CD4-positive, CD25-positive, alpha-beta regulatory T cell (primary cell): ENCODE measurements at regions not wholly inside any gene's neighbourhood (a gene's known extent, or its start where the extent isn't known, plus 50 kb on each side); places are given as distances from the start of the nearest gene placed in this dataset.
"Not testable (repeated sequence)": the region's sequence is repeated elsewhere in the genome, so short reads cannot be mapped to it uniquely, and the experiment has no call there.

Experiments used
- ATAC-seq, 2 donors: fragments of 150-1000 bp; cut with Tn5 transposase; one replicate each; pipeline ENCODE4 v1.10.0; 2021; ENCODE audit warnings: low read depth in 2 of 2, moderate number of reproducible peaks in 2 of 2, moderate library complexity in 1 of 2
- DNase-seq, 3 donors: peaks; one replicate each; pipeline versions ENCODE4 v3.0.0 to v3.0.0-alpha.2; 2012 to 2022; ENCODE audit warnings: mixed read lengths in 1 of 3
- H3K27ac ChIP-seq: one replicate; pipeline ENCODE4 v1.7.0; 2013; ENCODE audit warnings: mild to moderate bottlenecking, low read length; ENCODE audit not compliant: insufficient read depth, poor library complexity, severe bottlenecking
- H3K27me3 ChIP-seq: one replicate; pipeline ENCODE4 v1.7.0; 2013; ENCODE audit warnings: low read length; ENCODE audit not compliant: control insufficient read depth, insufficient read depth
- H3K36me3 ChIP-seq: one replicate; pipeline ENCODE4 v1.7.0; 2013; ENCODE audit warnings: mild to moderate bottlenecking, low read length, moderate library complexity; ENCODE audit not compliant: control insufficient read depth, insufficient read depth
- H3K4me1 ChIP-seq: 2 replicates; pipeline ENCODE4 v1.7.0; 2013; ENCODE audit warnings: mild to moderate bottlenecking, low read length; ENCODE audit not compliant: insufficient read depth, control insufficient read depth, poor library complexity, severe bottlenecking
- H3K4me3 ChIP-seq: one replicate; pipeline ENCODE4 v1.7.0; 2013; ENCODE audit warnings: low read depth, mild to moderate bottlenecking, low read length, moderate library complexity
- H3K9me3 ChIP-seq, 2 experiments: 1 replicate in 1 of 2; 2 replicates in 1 of 2; pipeline ENCODE4 v1.7.0; 2013; ENCODE audit warnings: low read length in 2 of 2, mild to moderate bottlenecking in 1 of 2, moderate library complexity in 1 of 2; ENCODE audit not compliant: control insufficient read depth in 2 of 2
- H3K27ac Mint-ChIP-seq, 3 donors: one replicate each; pipeline ENCODE4 v1.8.0; 2020 to 2022; ENCODE audit warnings: mild to moderate bottlenecking in 3 of 3, mixed read lengths in 3 of 3, moderate library complexity in 2 of 3
- H3K27me3 Mint-ChIP-seq: one replicate; pipeline ENCODE4 v1.8.0; 2022; ENCODE audit warnings: mild to moderate bottlenecking, mixed read lengths
- H3K36me3 Mint-ChIP-seq: one replicate; pipeline ENCODE4 v1.8.0; 2020; ENCODE audit warnings: mixed read lengths
- H3K4me1 Mint-ChIP-seq, 4 donors: one replicate each; pipeline ENCODE4 v1.8.0; 2020 to 2022; ENCODE audit warnings: mixed read lengths in 4 of 4, mild to moderate bottlenecking in 1 of 4
- H3K4me3 Mint-ChIP-seq, 4 donors: one replicate each; pipeline ENCODE4 v1.8.0; 2020 to 2022; ENCODE audit warnings: mild to moderate bottlenecking in 4 of 4, mixed read lengths in 4 of 4, moderate library complexity in 3 of 4
- H3K9me3 Mint-ChIP-seq, 7 donors: one replicate each; pipeline ENCODE4 v1.8.0; 2020 to 2022; ENCODE audit warnings: mixed read lengths in 7 of 7, mild to moderate bottlenecking in 3 of 7, moderate library complexity in 2 of 7

DNA sequence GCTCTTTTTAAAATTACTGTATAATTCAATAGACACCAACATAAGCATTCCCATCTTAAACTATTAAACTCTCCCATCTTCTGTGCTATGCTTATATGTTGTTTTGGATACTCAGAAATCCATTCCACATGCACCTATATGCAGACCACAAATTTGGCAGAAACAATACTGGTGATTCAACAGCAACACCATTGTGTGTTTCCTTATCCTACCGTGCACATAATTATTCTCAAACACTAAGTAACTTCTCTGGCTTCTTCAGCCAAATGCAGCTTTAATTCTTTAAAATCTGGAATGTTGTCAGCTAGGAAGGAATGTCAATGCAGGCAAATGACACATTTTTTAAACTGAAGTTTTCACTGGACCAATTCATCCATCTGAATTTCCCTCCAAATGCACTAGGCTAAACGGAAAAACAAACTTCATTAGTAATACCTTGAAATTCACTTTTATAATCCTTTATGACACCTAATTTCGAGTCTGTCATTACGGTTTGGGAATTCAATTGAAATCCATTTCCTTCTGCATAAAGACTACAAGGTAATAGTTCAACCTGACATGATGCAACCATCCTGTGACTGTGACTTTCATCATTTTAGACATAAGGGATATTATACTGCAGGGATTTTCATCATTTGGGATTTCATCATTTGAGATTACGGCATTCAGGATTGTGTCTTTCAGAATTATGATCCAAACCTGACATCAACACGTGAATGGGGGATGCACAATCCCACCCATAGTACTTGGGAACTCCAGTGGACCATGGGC lies 308.5 kb downstream of the LTN1 start:
- Histone ChIP-seq H3K4me1 (no peaks in the 10 kb centered on the region), H3K4me3 (no peak overlapping the region), H3K27me3 (no peaks in the 10 kb centered on the region), H3K27ac (no peak overlapping the region), H3K9me3 (no peaks in the 10 kb centered on the region), H3K36me3 (no peaks in the 10 kb centered on the region)
- no peak overlapping the region for H3K27ac Mint-ChIP-seq
- no peak overlapping the region for H3K4me3 Mint-ChIP-seq
- peaks cover 0 to 5% (median 0%) of the 10 kb centered on the region in 4 donors for H3K4me1 Mint-ChIP-seq
- no peaks in the 10 kb centered on the region for H3K27me3 Mint-ChIP-seq
- H3K9me3 Mint-ChIP-seq = peaks cover 0 to 3% (median 0%) of the 10 kb centered on the region in 7 donors
- peaks cover 3% of the 10 kb centered on the region for H3K36me3 Mint-ChIP-seq
- ATAC-seq (no peak), DNase-seq (no peak)

DNA sequence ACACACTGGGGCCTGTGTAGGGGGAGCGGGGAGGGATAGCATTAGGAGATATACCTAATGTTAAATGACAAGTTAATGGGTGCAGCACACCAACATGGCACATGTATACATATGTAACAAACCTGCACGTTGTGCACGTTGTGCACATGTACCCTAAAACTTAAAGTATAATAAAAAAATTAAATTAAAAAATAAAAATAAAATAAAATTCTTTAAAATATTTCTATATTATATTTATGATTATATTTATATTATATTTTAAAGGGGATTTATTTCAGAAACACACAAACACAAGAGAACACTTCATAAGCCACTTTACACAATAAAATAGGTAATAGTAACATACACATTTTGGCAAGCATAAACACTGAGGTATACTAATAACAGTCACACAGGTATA lies 309.8 kb downstream of the LTN1 start:
- not testable (repeated sequence) for H3K27me3 ChIP-seq, H3K27ac ChIP-seq

DNA sequence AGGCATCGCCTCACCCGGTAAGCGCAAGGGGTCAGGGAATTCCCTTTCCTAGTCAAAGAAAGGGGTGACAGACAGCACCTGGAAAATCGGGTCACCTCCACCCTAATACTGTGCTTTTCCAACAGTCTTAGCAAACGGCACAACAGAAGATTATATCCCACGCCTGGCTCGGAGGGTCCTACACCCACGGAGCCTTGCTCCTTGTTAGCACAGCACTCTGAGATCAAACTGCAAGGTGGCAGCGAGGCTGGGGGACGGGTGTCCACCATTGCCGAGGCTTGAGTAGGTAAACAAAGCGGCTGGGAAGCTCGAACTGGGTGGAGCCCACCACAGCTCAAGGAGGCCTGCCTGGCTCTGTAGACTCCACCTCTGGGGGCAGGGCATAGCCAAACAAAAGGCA lies 315.6 kb downstream of the LTN1 start:
- not testable (repeated sequence) for H3K27me3 Mint-ChIP-seq, H3K9me3 ChIP-seq, H3K27ac Mint-ChIP-seq, H3K4me1 Mint-ChIP-seq, ATAC-seq, H3K27ac ChIP-seq, H3K4me3 Mint-ChIP-seq, H3K27me3 ChIP-seq, H3K36me3 Mint-ChIP-seq, DNase-seq, H3K4me3 ChIP-seq, H3K4me1 ChIP-seq, H3K36me3 ChIP-seq
- peaks cover 0 to 11% (median 6%) of the 10 kb centered on the region in 7 donors for H3K9me3 Mint-ChIP-seq

More for the DNA sequence above, 309.8 kb downstream of the LTN1 start:
- H3K4me1 ChIP-seq, H3K9me3 ChIP-seq, H3K4me3 ChIP-seq, ATAC-seq, H3K36me3 Mint-ChIP-seq, H3K4me1 Mint-ChIP-seq, H3K36me3 ChIP-seq, H3K27me3 Mint-ChIP-seq, H3K4me3 Mint-ChIP-seq, H3K27ac Mint-ChIP-seq, DNase-seq, H3K9me3 Mint-ChIP-seq: not testable (repeated sequence)

DNA sequence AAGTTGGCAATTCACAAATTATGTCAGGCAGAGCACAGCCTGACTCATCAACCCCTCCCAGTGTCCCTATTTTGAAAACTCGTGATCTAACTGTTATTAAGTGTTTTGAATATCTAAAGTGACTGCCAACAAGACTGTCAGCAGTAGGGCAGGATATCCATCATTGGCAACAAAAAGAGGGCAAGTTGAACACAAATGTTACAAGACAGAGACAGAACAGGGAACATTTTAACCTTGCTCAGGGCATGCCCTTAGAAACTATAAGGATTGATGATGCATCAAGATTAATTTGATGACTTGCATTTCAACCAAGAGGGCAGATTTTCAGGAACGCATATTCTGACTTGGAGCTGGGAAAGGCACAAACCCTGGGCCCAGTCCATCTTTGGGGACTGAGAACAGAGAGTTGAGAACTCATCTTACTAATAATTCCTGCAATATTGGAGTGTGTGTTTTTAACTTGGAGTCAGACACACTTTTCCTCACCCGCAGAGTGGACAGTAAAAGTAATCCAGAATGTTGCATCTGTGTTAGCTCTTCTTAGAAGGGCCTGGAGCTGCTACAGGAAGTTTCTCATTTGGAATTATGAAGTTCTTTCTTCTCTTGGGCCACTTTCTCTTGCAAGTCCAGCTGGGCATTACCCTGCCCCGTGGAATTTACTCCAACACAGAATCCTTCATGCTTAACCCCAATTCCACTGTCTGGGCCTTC lies 317.2 kb downstream of the LTN1 start:
- peaks cover 12% of the 10 kb centered on the region for H3K36me3 Mint-ChIP-seq
- H3K9me3 Mint-ChIP-seq = peaks cover 0 to 11% (median 6%) of the 10 kb centered on the region in 7 donors
- H3K4me3 Mint-ChIP-seq = no peak overlapping the region
- Histone ChIP-seq H3K4me1 (no peaks in the 10 kb centered on the region), H3K4me3 (no peak overlapping the region), H3K9me3 (no peaks in the 10 kb centered on the region), H3K36me3 (no peaks in the 10 kb centered on the region), H3K27me3 (no peaks in the 10 kb centered on the region), H3K27ac (no peak overlapping the region)
- no peaks in the 10 kb centered on the region for H3K27me3 Mint-ChIP-seq
- peaks cover 0 to 2% (median 0%) of the 10 kb centered on the region in 4 donors for H3K4me1 Mint-ChIP-seq
- DNase-seq (no peak), ATAC-seq (no peak)
- no peak overlapping the region for H3K27ac Mint-ChIP-seq

DNA sequence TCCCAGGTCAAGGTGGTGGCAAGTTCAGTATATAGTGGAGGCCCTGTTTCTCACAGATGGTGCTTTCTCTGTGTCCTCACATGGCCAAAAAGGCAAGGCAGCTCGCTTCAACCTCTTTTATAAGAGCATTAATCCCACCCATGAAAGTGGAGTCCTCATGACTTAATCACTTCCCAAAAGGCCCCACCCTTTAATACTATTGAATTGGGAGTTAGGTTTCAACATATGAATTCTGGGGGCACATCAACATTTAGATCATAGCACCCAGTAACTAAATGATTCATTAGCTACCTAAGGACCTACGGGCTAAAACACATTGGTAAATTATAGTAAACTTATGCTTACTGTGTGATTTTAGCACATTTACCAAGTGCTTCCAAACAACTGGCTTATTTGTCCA lies 317.9 kb downstream of the LTN1 start:
- DNase-seq (no peak), ATAC-seq (no peak)
- H3K36me3 Mint-ChIP-seq = peaks cover 14% of the 10 kb centered on the region
- H3K4me1 Mint-ChIP-seq = peaks cover 0 to 2% (median 0%) of the 10 kb centered on the region in 4 donors
- no peak overlapping the region for H3K27ac Mint-ChIP-seq
- H3K27me3 ChIP-seq = no peaks in the 10 kb centered on the region
- H3K4me3 ChIP-seq = no peak overlapping the region
- no peak overlapping the region for H3K4me3 Mint-ChIP-seq
- H3K9me3 ChIP-seq = no peaks in the 10 kb centered on the region
- H3K27ac ChIP-seq = no peak overlapping the region
- no peaks in the 10 kb centered on the region for H3K36me3 ChIP-seq
- no peaks in the 10 kb centered on the region for H3K27me3 Mint-ChIP-seq
- no peaks in the 10 kb centered on the region for H3K4me1 ChIP-seq
- H3K9me3 Mint-ChIP-seq = peaks cover 0 to 11% (median 6%) of the 10 kb centered on the region in 7 donors

DNA sequence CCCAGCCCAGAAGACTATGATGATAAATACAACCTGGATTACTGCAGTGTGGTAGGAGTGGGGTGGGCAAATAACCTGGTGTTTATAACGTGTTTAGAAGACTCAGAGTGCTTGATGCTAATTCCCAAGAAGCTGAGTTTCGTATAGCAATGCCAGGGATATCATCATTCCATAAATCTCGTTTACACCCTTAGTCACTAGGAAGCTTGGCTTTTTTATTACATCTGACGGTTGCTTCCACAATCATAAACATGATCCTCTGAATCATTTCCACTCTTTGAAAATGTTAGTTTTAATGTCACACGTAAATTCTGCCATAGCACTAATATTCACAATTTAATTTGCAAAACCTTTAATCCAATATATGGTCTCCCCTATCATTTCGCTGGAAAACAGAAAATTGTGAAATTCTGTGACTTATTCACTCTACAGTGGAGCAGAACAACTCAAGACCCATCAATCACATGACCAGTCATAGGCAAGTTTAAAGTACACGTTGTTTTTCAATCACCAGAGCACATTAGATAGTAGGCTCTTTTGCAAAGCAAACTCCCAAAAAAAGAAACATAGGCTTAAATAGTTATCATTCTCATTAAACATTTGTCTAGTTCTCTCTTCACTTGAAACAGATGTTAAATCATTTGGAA lies 321.0 kb downstream of the LTN1 start:
- H3K27ac Mint-ChIP-seq = no peak overlapping the region
- DNase-seq (no peak), ATAC-seq (no peak)
- no peak overlapping the region for H3K4me3 Mint-ChIP-seq
- Histone ChIP-seq H3K4me3 (no peak overlapping the region), H3K27me3 (no peaks in the 10 kb centered on the region), H3K27ac (no peak overlapping the region), H3K4me1 (no peaks in the 10 kb centered on the region), H3K9me3 (no peaks in the 10 kb centered on the region), H3K36me3 (no peaks in the 10 kb centered on the region)
- H3K36me3 Mint-ChIP-seq = peaks cover 20% of the 10 kb centered on the region
- H3K9me3 Mint-ChIP-seq = peaks cover 0 to 5% (median 0%) of the 10 kb centered on the region in 7 donors
- no peaks in the 10 kb centered on the region for H3K27me3 Mint-ChIP-seq
- peaks cover 0 to 3% (median 1%) of the 10 kb centered on the region in 4 donors for H3K4me1 Mint-ChIP-seq

DNA sequence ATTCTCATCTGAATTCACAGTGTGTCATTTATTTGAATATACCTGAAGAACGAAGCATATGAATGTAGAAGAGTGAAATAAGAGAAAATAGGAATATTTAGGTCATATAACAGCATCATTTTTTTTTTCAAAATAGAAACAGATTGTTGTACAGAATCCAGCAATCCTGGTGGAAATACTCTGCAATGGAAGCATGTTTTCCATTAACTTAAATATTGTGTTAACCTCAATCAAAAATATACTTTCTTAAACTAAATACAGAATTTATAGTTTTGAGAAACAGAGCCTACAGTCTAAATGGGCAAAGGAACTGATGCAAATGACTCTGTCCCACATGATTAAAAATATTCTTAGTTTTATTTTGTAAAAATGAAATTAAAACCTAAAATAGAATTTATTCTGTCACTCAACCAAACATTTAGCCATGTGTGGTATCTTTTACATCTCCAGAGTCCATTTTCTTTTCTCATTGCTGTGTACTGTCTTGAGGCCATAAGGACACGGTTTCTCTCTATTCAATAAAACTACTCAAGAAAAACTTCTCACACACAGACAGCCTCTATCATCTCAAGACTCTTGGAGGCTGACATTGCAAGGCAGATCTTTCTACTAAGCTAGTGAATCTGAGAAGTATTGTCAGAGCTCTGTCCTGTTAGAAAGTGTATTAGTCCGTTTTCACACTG lies 322.6 kb downstream of the LTN1 start:
- H3K9me3 Mint-ChIP-seq = peaks cover 0 to 2% (median 0%) of the 10 kb centered on the region in 7 donors
- no peaks in the 10 kb centered on the region for H3K4me1 ChIP-seq
- H3K27me3 ChIP-seq = no peaks in the 10 kb centered on the region
- H3K4me1 Mint-ChIP-seq = peaks cover 0 to 3% (median 1%) of the 10 kb centered on the region in 4 donors
- ATAC-seq = no peak
- H3K36me3 Mint-ChIP-seq = peaks cover 20% of the 10 kb centered on the region
- H3K27me3 Mint-ChIP-seq = no peaks in the 10 kb centered on the region
- DNase-seq = no peak
- no peak overlapping the region for H3K27ac Mint-ChIP-seq
- no peaks in the 10 kb centered on the region for H3K9me3 ChIP-seq
- H3K4me3 ChIP-seq = no peak overlapping the region
- H3K27ac ChIP-seq = no peak overlapping the region
- H3K4me3 Mint-ChIP-seq = no peak overlapping the region
- no peaks in the 10 kb centered on the region for H3K36me3 ChIP-seq
